VCaP (cell line): ENCODE measurements at regions not wholly inside any gene's neighbourhood (a gene's known extent, or its start where the extent isn't known, plus 50 kb on each side); places are given as distances from the start of the nearest gene placed in this dataset.
A peak's percentile ranks its signal among the peaks of the same experiment; 100 is the strongest.

ENCODE experiments used
- H3K27ac ChIP-seq: fragments of 450-650 bp; 2 replicates; pipeline ENCODE4 v1.5.1; 2017
- CTCF ChIP-seq: fragments of 450-650 bp; conservative IDR thresholded peaks from 2 replicates; pipeline ENCODE4 v1.5.1; 2017; ENCODE audit warnings: mild to moderate bottlenecking, moderate library complexity

- H3K27ac ChIP-seq: no peak overlapping the region
- TF ChIP-seq CTCF: no peak
Observed at GRCh38 chr14:56487761-56488160, 91.8 kb upstream of the TMEM260 start.

DNA sequence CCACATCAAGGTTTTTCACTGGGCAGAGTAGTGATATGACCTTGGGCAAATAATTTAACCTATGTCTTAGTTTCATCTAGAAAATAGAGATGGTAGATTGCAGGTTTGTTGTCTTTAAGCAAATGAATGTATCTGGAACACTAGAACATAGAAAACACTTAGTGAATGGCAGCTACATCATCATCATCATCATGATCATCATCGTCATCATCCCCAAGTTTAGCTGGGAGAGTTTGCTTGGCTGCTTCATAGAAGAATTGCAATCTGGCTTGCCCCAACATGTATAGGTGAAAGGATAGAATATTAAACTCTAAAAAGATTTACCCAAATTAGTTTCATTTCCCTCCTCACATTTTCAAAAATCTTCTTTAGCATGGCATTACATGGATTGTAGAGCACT lies 91.3 kb upstream of the TMEM260 start:
- no peak for TF ChIP-seq CTCF

GRCh38 chr14:56490379-56490778 lies 89.2 kb upstream of the TMEM260 start:
- no peak overlapping the region for H3K27ac ChIP-seq
- TF ChIP-seq CTCF: peak; percentile 73

More for the DNA sequence above, 91.3 kb upstream of the TMEM260 start:
- H3K27ac ChIP-seq: no peak overlapping the region

- no peak overlapping the region for H3K27ac ChIP-seq
- peak; percentile 87 for TF ChIP-seq CTCF
Observed at GRCh38 chr14:56491299-56492285, 88.0 kb upstream of the TMEM260 start.

- TF ChIP-seq CTCF: no peak
- no peak overlapping the region for H3K27ac ChIP-seq
Observed at GRCh38 chr14:56494167-56494566, 85.4 kb upstream of the TMEM260 start.

DNA sequence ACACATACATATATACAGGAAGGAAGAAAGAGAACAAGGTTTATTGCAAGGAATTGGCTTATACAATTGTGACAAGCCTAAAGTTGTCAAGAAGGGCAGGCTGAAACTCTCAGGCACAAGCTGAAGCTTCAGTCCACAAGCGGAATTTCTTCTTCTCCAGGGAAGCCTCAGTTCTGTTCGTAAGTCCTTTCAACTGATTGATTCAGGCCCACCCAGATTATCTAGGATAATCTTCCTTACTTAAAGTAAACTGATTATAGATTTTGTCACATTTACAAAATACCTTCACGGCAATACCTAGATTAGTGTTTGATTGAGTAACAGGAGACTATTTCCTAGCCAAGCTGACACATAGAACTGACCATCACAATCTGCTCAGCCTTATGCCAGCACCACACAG lies 81.5 kb upstream of the TMEM260 start:
- H3K27ac ChIP-seq: no peak overlapping the region
- TF ChIP-seq CTCF: no peak

DNA sequence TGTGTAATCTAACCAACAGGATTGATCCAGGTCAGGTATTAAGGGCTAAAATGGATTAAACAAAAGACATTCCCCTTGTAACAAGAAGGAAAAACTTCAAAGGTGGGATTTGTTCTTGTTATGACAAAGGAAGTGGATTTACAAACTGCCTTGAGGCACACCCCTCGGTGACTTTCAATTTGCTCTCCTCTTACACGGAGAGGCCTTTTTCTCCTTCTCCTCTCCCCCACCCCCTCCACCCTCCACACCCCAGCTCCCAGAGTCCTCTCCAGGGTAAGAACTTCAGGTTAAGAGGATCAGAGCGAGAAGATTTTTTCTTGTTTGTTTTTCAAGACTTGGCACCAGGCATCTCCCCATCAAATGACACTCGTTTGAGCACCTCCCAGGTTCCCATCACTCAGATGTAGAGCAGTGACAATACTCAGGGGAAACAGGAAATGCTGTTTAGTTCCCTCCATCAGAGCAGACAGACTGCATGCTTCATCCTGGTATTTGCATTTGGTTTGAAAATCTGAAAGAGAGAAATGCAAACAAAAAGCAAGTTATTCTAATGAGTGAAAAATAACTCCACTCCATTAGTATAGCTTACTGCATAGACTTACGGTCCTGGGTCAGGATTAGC lies 77.6 kb upstream of the TMEM260 start:
- no peak for TF ChIP-seq CTCF
- no peak overlapping the region for H3K27ac ChIP-seq
